Neutrophil (primary cell): ENCODE measurements at regions not wholly inside any gene's neighbourhood (a gene's known extent, or its start where the extent isn't known, plus 50 kb on each side); places are given as distances from the start of the nearest gene placed in this dataset.

Source experiments
- H3K27ac ChIP-seq: fragments of 200-600 bp; sonication (generic); 2 replicates; pipeline ENCODE4 v1.5.1; 2016; ENCODE audit warnings: mild to moderate bottlenecking, moderate library complexity
- H3K27me3 ChIP-seq: fragments of 200-600 bp; sonication (generic); 2 replicates; pipeline ENCODE4 v1.6.0; 2016; ENCODE audit warnings: mild to moderate bottlenecking
- H3K36me3 ChIP-seq: fragments of 200-600 bp; sonication (generic); 2 replicates; pipeline ENCODE4 v1.5.1; 2017
- H3K4me1 ChIP-seq, 2 experiments: fragments of 200-600 bp in 1 of 2; sonication (generic) in 1 of 2; 1 replicate in 1 of 2; 2 replicates in 1 of 2; pipeline versions ENCODE4 v1.5.1 to v1.6.1; 2013 to 2016; ENCODE audit warnings: low read depth in 1 of 2, low read length in 1 of 2, mild to moderate bottlenecking in 1 of 2, moderate library complexity in 1 of 2; ENCODE audit not compliant: control insufficient read depth in 1 of 2, insufficient read depth in 1 of 2
- H3K4me3 ChIP-seq, 2 experiments: fragments of 200-600 bp in 1 of 2; sonication (generic) in 1 of 2; 1 replicate in 1 of 2; 2 replicates in 1 of 2; pipeline ENCODE4 v1.5.1; 2013 to 2016; ENCODE audit warnings: low read depth in 1 of 2, low read length in 1 of 2, mild to moderate bottlenecking in 1 of 2, moderate library complexity in 1 of 2
- H3K9me3 ChIP-seq: fragments of 200-600 bp; sonication (generic); 2 replicates; pipeline ENCODE4 v1.5.1; 2016
- TF ChIP-seq, protein P1 (sequence below): fragments of 200-600 bp; sonication (generic); IDR thresholded peaks from 2 replicates; pipeline ENCODE4 v1.5.1; 2016; ENCODE audit warnings: antibody characterized with exemption

DNA sequence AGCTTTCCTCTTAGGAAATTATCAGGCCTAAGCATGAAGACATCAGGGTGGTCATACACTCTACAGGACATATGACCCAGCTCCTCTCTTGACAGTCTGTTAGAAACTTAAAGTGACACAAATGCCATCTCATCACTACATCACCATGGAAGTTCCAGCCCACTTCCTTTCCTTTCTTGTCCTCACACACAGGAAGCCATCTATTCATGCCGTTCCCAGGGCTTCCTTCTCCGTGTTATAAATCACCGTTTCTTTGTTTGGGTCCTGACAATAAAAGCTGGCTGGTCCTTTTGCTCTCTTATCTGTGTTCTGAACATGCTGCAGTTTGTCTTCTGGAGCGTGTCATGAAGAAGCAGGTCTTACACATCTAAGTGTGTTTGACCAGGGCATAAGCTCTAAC lies 692.1 kb upstream of the CELF4 start:
- TF ChIP-seq, protein P1, sequence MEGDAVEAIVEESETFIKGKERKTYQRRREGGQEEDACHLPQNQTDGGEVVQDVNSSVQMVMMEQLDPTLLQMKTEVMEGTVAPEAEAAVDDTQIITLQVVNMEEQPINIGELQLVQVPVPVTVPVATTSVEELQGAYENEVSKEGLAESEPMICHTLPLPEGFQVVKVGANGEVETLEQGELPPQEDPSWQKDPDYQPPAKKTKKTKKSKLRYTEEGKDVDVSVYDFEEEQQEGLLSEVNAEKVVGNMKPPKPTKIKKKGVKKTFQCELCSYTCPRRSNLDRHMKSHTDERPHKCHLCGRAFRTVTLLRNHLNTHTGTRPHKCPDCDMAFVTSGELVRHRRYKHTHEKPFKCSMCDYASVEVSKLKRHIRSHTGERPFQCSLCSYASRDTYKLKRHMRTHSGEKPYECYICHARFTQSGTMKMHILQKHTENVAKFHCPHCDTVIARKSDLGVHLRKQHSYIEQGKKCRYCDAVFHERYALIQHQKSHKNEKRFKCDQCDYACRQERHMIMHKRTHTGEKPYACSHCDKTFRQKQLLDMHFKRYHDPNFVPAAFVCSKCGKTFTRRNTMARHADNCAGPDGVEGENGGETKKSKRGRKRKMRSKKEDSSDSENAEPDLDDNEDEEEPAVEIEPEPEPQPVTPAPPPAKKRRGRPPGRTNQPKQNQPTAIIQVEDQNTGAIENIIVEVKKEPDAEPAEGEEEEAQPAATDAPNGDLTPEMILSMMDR, result no peak
- H3K36me3 ChIP-seq, result no peaks in the 10 kb centered on the region
- H3K4me3 ChIP-seq, result no peak overlapping the region
- H3K27me3 ChIP-seq, result no peaks in the 10 kb centered on the region
- H3K9me3 ChIP-seq, result no peaks in the 10 kb centered on the region
- H3K4me1 ChIP-seq, result no peaks in the 10 kb centered on the region
- no peak overlapping the region for H3K27ac ChIP-seq

DNA sequence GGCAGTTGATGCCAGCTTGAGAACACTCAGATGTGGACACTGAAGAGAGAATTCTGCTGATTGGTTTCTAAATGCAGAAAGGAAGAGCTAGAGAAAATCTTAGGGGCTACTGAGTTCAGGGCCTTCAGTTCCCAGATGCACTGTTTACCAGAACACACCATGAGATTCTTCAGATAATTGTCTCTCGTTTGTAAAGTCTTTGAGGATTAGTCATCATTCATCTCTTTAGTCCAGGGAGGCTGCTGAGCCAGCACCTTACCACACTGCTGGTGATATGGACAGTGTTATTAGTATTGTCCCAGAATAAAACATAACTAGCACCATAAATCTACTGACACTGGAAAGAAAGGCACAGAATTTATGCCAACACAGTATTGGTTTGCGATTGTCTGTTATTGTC lies 690.8 kb upstream of the CELF4 start:
- Histone ChIP-seq H3K27me3 (no peaks in the 10 kb centered on the region), H3K4me1 (no peaks in the 10 kb centered on the region), H3K27ac (no peak overlapping the region), H3K4me3 (no peak overlapping the region), H3K9me3 (no peaks in the 10 kb centered on the region), H3K36me3 (no peaks in the 10 kb centered on the region)
- TF ChIP-seq, protein P1, result no peak

DNA sequence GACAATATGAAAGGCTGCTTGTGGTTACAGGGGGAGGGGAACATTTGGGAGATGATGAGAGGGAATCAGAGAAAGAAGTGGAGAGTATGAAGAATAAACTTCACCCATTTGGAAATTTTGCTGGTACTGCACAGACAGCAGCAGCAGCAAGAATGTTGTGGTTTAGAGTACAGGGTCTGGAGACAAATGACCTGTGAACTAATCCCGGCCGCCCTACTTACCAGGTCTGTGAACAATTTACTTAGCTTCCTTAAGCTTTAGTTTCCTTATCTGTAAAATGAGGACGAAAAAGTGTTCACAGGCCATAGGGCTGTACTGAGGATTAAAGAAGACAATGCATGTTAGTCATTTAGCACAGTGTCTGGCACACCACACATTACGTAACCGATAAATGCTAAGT lies 685.4 kb upstream of the CELF4 start:
- Histone ChIP-seq H3K4me3 (no peak overlapping the region), H3K9me3 (no peaks in the 10 kb centered on the region), H3K4me1 (no peaks in the 10 kb centered on the region), H3K36me3 (no peaks in the 10 kb centered on the region), H3K27me3 (no peaks in the 10 kb centered on the region), H3K27ac (no peak overlapping the region)
- TF ChIP-seq, protein P1, result no peak

DNA sequence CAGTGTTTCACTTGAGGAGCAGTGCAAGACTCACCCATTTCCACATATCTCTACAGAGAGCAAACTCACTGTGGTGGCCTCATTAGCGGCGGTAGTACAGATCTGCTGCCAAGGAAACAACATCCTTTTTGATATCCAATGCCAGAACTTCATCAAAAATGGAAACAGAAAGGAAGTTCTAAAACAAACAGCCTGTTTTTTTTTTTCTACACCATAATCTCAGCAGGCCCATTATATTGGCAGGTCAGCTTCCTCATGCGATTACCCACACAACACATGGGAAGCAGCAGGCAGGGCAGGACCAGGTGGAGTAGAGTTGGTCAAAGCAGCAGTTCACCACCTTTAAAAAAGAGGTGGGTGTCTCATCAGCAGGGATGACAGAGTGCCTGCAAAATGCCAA lies 678.9 kb upstream of the CELF4 start:
- no peaks in the 10 kb centered on the region for H3K4me1 ChIP-seq
- no peaks in the 10 kb centered on the region for H3K36me3 ChIP-seq
- H3K27ac ChIP-seq, result no peak overlapping the region
- no peak overlapping the region for H3K4me3 ChIP-seq
- TF ChIP-seq, protein P1, result no peak
- no peaks in the 10 kb centered on the region for H3K9me3 ChIP-seq
- H3K27me3 ChIP-seq, result no peaks in the 10 kb centered on the region

DNA sequence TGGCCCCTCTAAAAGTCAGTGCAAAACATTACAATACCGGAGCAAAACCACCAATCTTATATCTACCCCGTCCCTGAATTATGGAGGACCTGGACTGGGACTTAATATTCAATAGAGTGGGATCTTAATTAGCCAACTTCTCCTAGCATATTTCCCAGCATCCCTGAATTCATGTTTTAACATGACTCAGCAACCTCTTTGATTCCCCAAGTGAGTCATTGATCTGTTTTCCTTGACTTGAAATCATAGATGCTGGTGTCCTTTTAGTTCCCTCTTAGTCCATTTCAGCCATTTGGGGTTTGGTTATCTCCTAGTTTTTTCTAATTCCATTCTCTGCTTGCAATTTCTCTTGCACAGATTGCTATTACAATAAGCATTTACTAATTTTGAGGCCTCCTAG lies 677.7 kb upstream of the CELF4 start:
- Histone ChIP-seq H3K36me3 (no peaks in the 10 kb centered on the region), H3K4me3 (no peak overlapping the region), H3K27ac (no peak overlapping the region), H3K4me1 (no peaks in the 10 kb centered on the region), H3K9me3 (no peaks in the 10 kb centered on the region), H3K27me3 (no peaks in the 10 kb centered on the region)
- TF ChIP-seq, protein P1, result no peak

DNA sequence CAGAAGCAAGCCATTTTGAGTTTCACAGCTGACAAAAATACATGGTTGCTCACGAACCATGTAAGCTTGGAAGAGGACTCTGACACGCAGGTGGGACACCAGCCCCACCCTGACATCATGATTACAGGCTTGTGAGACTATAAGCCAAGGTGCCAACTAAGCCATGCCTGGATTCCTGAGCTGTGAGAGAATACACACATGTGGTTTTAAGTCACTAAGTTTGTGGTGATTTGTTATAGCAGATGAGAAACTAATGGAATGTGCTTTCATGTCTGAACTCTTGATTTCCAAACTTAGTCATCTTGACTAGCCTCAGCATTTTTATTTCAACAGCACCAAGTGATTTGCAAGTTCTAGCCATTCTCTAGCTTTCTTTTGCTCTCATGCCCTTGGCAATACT lies 676.1 kb upstream of the CELF4 start:
- H3K27ac ChIP-seq, result no peak overlapping the region
- no peaks in the 10 kb centered on the region for H3K4me1 ChIP-seq
- H3K9me3 ChIP-seq, result no peaks in the 10 kb centered on the region
- H3K27me3 ChIP-seq, result no peaks in the 10 kb centered on the region
- H3K36me3 ChIP-seq, result no peaks in the 10 kb centered on the region
- H3K4me3 ChIP-seq, result no peak overlapping the region
- TF ChIP-seq, protein P1, result no peak
